Keratinocyte (primary cell): ENCODE measurements at regions not wholly inside any gene's neighbourhood (a gene's known extent, or its start where the extent isn't known, plus 50 kb on each side); places are given as distances from the start of the nearest gene placed in this dataset.

Experiments used
- DNase-seq: peaks from one replicate; pipeline ENCODE4 v3.0.0-alpha.2; 2011; ENCODE audit warnings: low read depth, missing footprints, low spot score
- FAIRE-seq: peaks from 2 replicates; lab custom pipeline; 2011; peaks lifted over from hg19 to GRCh38; lab: Jason Lieb, UNC
- H2AFZ ChIP-seq: 2 replicates; pipeline ENCODE4 v1.6.0; 2012; ENCODE audit warnings: low read length, control low read depth, inconsistent platforms; ENCODE audit not compliant: control insufficient read depth
- H3K27ac ChIP-seq: 2 replicates; pipeline ENCODE4 v1.5.1; 2011; ENCODE audit warnings: low read length; ENCODE audit not compliant: control insufficient read depth, insufficient read depth
- H3K27me3 ChIP-seq: 3 replicates; pipeline ENCODE4 v1.6.0; 2011; ENCODE audit warnings: low read length; ENCODE audit not compliant: control insufficient read depth, insufficient read depth; ENCODE audit errors: extremely low read depth
- H3K36me3 ChIP-seq, 2 experiments: 2 replicates in 1 of 2; 3 replicates in 1 of 2; pipeline ENCODE4 v1.5.1; 2011; ENCODE audit warnings: low read length in 2 of 2, mild to moderate bottlenecking in 1 of 2; ENCODE audit not compliant: control insufficient read depth in 2 of 2, insufficient read depth in 2 of 2; ENCODE audit errors: extremely low read depth in 1 of 2
- H3K4me1 ChIP-seq: 3 replicates; pipeline ENCODE4 v1.5.1; 2011; ENCODE audit warnings: low read length; ENCODE audit not compliant: control insufficient read depth, insufficient read depth; ENCODE audit errors: extremely low read depth
- H3K4me2 ChIP-seq: 3 replicates; pipeline ENCODE4 v1.6.0; 2011; ENCODE audit warnings: low read depth, low read length; ENCODE audit not compliant: control insufficient read depth, insufficient read depth; ENCODE audit errors: extremely low read depth
- H3K4me3 ChIP-seq, 3 experiments: fragments of 200-600 bp in 1 of 3; sonication (generic) in 1 of 3; 2 replicates in 2 of 3; 3 replicates in 1 of 3; pipeline ENCODE4 v1.5.1; 2011 to 2016; ENCODE audit warnings: low read length in 3 of 3, mild to moderate bottlenecking in 3 of 3, control low read depth in 2 of 3, inconsistent platforms in 1 of 3, low read depth in 1 of 3, mixed read lengths in 1 of 3, mixed run types in 1 of 3, moderate library complexity in 1 of 3; ENCODE audit not compliant: control insufficient read depth in 2 of 3, insufficient read depth in 2 of 3; ENCODE audit errors: extremely low read depth in 1 of 3
- H3K79me2 ChIP-seq: 2 replicates; pipeline ENCODE4 v1.6.0; 2012; ENCODE audit warnings: low read length; ENCODE audit not compliant: control insufficient read depth, insufficient read depth
- H3K9ac ChIP-seq: 3 replicates; pipeline ENCODE4 v1.6.0; 2011; ENCODE audit warnings: low read length; ENCODE audit not compliant: control insufficient read depth, insufficient read depth; ENCODE audit errors: extremely low read depth
- H3K9me1 ChIP-seq: 3 replicates; pipeline ENCODE4 v1.6.0; 2011; ENCODE audit warnings: low read length; ENCODE audit not compliant: control insufficient read depth, insufficient read depth; ENCODE audit errors: extremely low read depth
- H3K9me3 ChIP-seq: 2 replicates; pipeline ENCODE4 v1.5.1; 2012; ENCODE audit warnings: low read depth, low read length; ENCODE audit not compliant: control insufficient read depth
- H4K20me1 ChIP-seq: 3 replicates; pipeline ENCODE4 v1.6.0; 2011; ENCODE audit warnings: low read length; ENCODE audit not compliant: control insufficient read depth, insufficient read depth; ENCODE audit errors: extremely low read depth
- EZH2 ChIP-seq: IDR thresholded peaks from one replicate; pipeline ENCODE4 v1.6.1; 2012; ENCODE audit warnings: inconsistent platforms, mild to moderate bottlenecking, low read length, moderate library complexity
- dilution Hi-C: fragments of 300-500 bp; cut with MboI; formaldehyde crosslinking; loops from one replicate; pipeline ENCODE4 v1.7.0; 2020; ENCODE audit warnings: low sequenced_read_pairs; ENCODE audit not compliant: extremely low pct_ligation_motif_present
- TF ChIP-seq, protein P1 (sequence below), 3 experiments: IDR thresholded peaks in 1 of 3; conservative IDR thresholded peaks in 1 of 3; optimal IDR thresholded peaks in 1 of 3; 2 replicates in 2 of 3; 3 replicates in 1 of 3; pipeline versions ENCODE3 to v1.5.1; 2011; ENCODE audit warnings: low read length in 3 of 3, mild to moderate bottlenecking in 3 of 3, moderate library complexity in 2 of 3, control low read depth in 1 of 3, inconsistent platforms in 1 of 3; ENCODE audit not compliant: insufficient read depth in 2 of 3; ENCODE audit errors: extremely low read depth in 1 of 3

- dilution Hi-C loops = no loop called here
- DNase-seq (no peak), FAIRE-seq (peak; percentile 46)
- Histone ChIP-seq H3K9me3 (no peaks in the 10 kb centered on the region), H3K36me3 (no peaks in the 10 kb centered on the region), H3K27me3 (no peaks in the 10 kb centered on the region), H3K4me2 (no peak overlapping the region), H3K4me1 (peaks cover 30% of the 10 kb centered on the region), H3K9me1 (no peaks in the 10 kb centered on the region), H4K20me1 (no peaks in the 10 kb centered on the region), H3K9ac (no peak overlapping the region), H3K27ac (no peak overlapping the region), H2AFZ (no peak overlapping the region), H3K4me3 (no peak overlapping the region), H3K79me2 (no peaks in the 10 kb centered on the region)
- TF ChIP-seq, protein P1, sequence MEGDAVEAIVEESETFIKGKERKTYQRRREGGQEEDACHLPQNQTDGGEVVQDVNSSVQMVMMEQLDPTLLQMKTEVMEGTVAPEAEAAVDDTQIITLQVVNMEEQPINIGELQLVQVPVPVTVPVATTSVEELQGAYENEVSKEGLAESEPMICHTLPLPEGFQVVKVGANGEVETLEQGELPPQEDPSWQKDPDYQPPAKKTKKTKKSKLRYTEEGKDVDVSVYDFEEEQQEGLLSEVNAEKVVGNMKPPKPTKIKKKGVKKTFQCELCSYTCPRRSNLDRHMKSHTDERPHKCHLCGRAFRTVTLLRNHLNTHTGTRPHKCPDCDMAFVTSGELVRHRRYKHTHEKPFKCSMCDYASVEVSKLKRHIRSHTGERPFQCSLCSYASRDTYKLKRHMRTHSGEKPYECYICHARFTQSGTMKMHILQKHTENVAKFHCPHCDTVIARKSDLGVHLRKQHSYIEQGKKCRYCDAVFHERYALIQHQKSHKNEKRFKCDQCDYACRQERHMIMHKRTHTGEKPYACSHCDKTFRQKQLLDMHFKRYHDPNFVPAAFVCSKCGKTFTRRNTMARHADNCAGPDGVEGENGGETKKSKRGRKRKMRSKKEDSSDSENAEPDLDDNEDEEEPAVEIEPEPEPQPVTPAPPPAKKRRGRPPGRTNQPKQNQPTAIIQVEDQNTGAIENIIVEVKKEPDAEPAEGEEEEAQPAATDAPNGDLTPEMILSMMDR (optimal IDR thresholded peaks at IDR 0.05 in 1 of 3, IDR thresholded peaks at IDR 0.05 in 1 of 3, conservative IDR thresholded peaks at IDR 0.05 in 1 of 3; ENCODE audit: extremely low read depth in 1 of 3, insufficient read depth in 2 of 3, low read length in 3 of 3) = no peak
- TF ChIP-seq EZH2 = no peak
These were observed 139.3 kb downstream of the NFKBIZ start for GRCh38 chr3:101988596-101988995.

- H3K4me3 ChIP-seq = no peak overlapping the region
- H3K9me3 ChIP-seq = no peaks in the 10 kb centered on the region
- H3K27ac ChIP-seq = no peak overlapping the region
- H4K20me1 ChIP-seq = no peaks in the 10 kb centered on the region
- TF ChIP-seq EZH2 = no peak
- TF ChIP-seq, protein P1 (optimal IDR thresholded peaks at IDR 0.05 in 1 of 3, IDR thresholded peaks at IDR 0.05 in 1 of 3, conservative IDR thresholded peaks at IDR 0.05 in 1 of 3; ENCODE audit: extremely low read depth in 1 of 3, insufficient read depth in 2 of 3, low read length in 3 of 3) = no peak
- dilution Hi-C loops = no loop called here
- FAIRE-seq (no peak), DNase-seq (no peak)
- H3K79me2 ChIP-seq = no peaks in the 10 kb centered on the region
- H3K4me2 ChIP-seq = no peak overlapping the region
- H3K9ac ChIP-seq = no peak overlapping the region
- no peaks in the 10 kb centered on the region for H3K9me1 ChIP-seq
- no peaks in the 10 kb centered on the region for H3K27me3 ChIP-seq
- H3K4me1 ChIP-seq = peaks cover 31% of the 10 kb centered on the region
- H3K36me3 ChIP-seq = no peaks in the 10 kb centered on the region
- H2AFZ ChIP-seq = no peak overlapping the region
These were observed 140.4 kb downstream of the NFKBIZ start for GRCh38 chr3:101989578-101990200.
